Cardiac muscle cell (in vitro differentiated cells and primary cell): ENCODE measurements at regions not wholly inside any gene's neighbourhood (a gene's known extent, or its start where the extent isn't known, plus 50 kb on each side); places are given as distances from the start of the nearest gene placed in this dataset.
A peak's percentile ranks its signal among the peaks of the same experiment; 100 is the strongest.

ENCODE experiments used
- DNase-seq, 2 donors: peaks; one replicate each; pipeline versions ENCODE4 v3.0.0 to v3.0.0-alpha.2; 2010 to 2017; ENCODE audit warnings: low read depth in 1 of 2, low spot score in 1 of 2
- H3K27ac ChIP-seq: fragments of 200-600 bp; sonication (generic); 2 replicates; pipeline ENCODE4 v1.5.1; 2016
- H3K27me3 ChIP-seq: fragments of 200-600 bp; sonication (generic); 2 replicates; pipeline ENCODE4 v1.6.0; 2016; ENCODE audit warnings: control low read depth
- H3K36me3 ChIP-seq: fragments of 200-600 bp; sonication (generic); 2 replicates; pipeline ENCODE4 v1.5.1; 2016; ENCODE audit warnings: control low read depth
- H3K4me1 ChIP-seq: fragments of 200-600 bp; sonication (generic); 2 replicates; pipeline ENCODE4 v1.8.1; 2017; ENCODE audit warnings: low read depth, mild to moderate bottlenecking, mixed run types
- H3K4me3 ChIP-seq: fragments of 200-600 bp; sonication (generic); 2 replicates; pipeline ENCODE4 v1.5.1; 2016; ENCODE audit warnings: mild to moderate bottlenecking
- H3K9me3 ChIP-seq: fragments of 200-600 bp; sonication (generic); 2 replicates; pipeline ENCODE4 v1.5.1; 2017; ENCODE audit warnings: low read depth, mild to moderate bottlenecking, control low read depth
- CTCF ChIP-seq: IDR thresholded peaks from 2 replicates; pipeline ENCODE4 v1.5.1; 2012; ENCODE audit warnings: low read depth, mild to moderate bottlenecking, low read length

GRCh38 chr10:21060626-21061025 lies 163.5 kb upstream of the NEBL start:
- Histone ChIP-seq H3K27me3 (no peaks in the 10 kb centered on the region), H3K4me3 (no peak overlapping the region), H3K36me3 (no peaks in the 10 kb centered on the region), H3K4me1 (no peaks in the 10 kb centered on the region), H3K27ac (no peak overlapping the region), H3K9me3 (no peaks in the 10 kb centered on the region)
- TF ChIP-seq CTCF: no peak
- no peak for DNase-seq

- Histone ChIP-seq H3K27ac (no peak overlapping the region), H3K4me1 (no peaks in the 10 kb centered on the region), H3K36me3 (no peaks in the 10 kb centered on the region), H3K9me3 (no peaks in the 10 kb centered on the region), H3K27me3 (no peaks in the 10 kb centered on the region), H3K4me3 (no peak overlapping the region)
- peak in 1 of 2 donors; percentile 57 for DNase-seq
- TF ChIP-seq CTCF: no peak
Measured at GRCh38 chr10:21057989-21058388, 160.9 kb upstream of the NEBL start.

GRCh38 chr10:21057436-21057835 lies 160.3 kb upstream of the NEBL start:
- TF ChIP-seq CTCF: no peak
- Histone ChIP-seq H3K36me3 (no peaks in the 10 kb centered on the region), H3K27ac (no peak overlapping the region), H3K27me3 (no peaks in the 10 kb centered on the region), H3K9me3 (no peaks in the 10 kb centered on the region), H3K4me3 (no peak overlapping the region), H3K4me1 (no peaks in the 10 kb centered on the region)
- DNase-seq: no peak

GRCh38 chr10:21056461-21056860 lies 159.3 kb upstream of the NEBL start:
- Histone ChIP-seq H3K4me1 (no peaks in the 10 kb centered on the region), H3K9me3 (no peaks in the 10 kb centered on the region), H3K27me3 (no peaks in the 10 kb centered on the region), H3K36me3 (no peaks in the 10 kb centered on the region), H3K27ac (no peak overlapping the region), H3K4me3 (no peak overlapping the region)
- no peak for DNase-seq
- no peak for TF ChIP-seq CTCF

- DNase-seq: no peak
- no peaks in the 10 kb centered on the region for H3K9me3 ChIP-seq
Measured at GRCh38 chr10:21055339-21056135, 158.4 kb upstream of the NEBL start.

More at GRCh38 chr10:21055339-21056135, 158.4 kb upstream of the NEBL start:
- Histone ChIP-seq H3K27me3 (no peaks in the 10 kb centered on the region), H3K27ac (no peak overlapping the region), H3K4me1 (no peaks in the 10 kb centered on the region), H3K36me3 (no peaks in the 10 kb centered on the region), H3K4me3 (no peak overlapping the region)
- no peak for TF ChIP-seq CTCF
